RWPE2 (cell line): ENCODE measurements at regions not wholly inside any gene's neighbourhood (a gene's known extent, or its start where the extent isn't known, plus 50 kb on each side); places are given as distances from the start of the nearest gene placed in this dataset.

Experiments used
- ATAC-seq: fragments of 200-7000 bp; cut with Tn5 transposase; 3 replicates; pipeline ENCODE4 v1.9.1; 2021; ENCODE audit warnings: low read depth
- DNase-seq: peaks from one replicate; pipeline ENCODE4 v3.0.0-alpha.2; 2020; ENCODE audit warnings: low spot score
- H3K27ac ChIP-seq: fragments of 450-650 bp; 2 replicates; pipeline ENCODE4 v1.5.1; 2017; ENCODE audit warnings: mild to moderate bottlenecking; ENCODE audit not compliant: poor library complexity, severe bottlenecking
- H3K27me3 ChIP-seq: fragments of 250-450 bp; sonication (Bioruptor Pico); 2 replicates; pipeline ENCODE4 v1.5.1; 2021; ENCODE audit warnings: mild to moderate bottlenecking, moderate library complexity; ENCODE audit not compliant: insufficient read depth, poor library complexity, severe bottlenecking
- H3K36me3 ChIP-seq: fragments of 250-450 bp; sonication (Bioruptor Pico); 2 replicates; pipeline ENCODE4 v1.5.1; 2020; ENCODE audit warnings: low read depth, mild to moderate bottlenecking, moderate library complexity
- H3K4me1 ChIP-seq: fragments of 250-450 bp; sonication (Bioruptor Pico); 2 replicates; pipeline ENCODE4 v1.5.1; 2021; ENCODE audit warnings: mild to moderate bottlenecking, moderate library complexity; ENCODE audit not compliant: insufficient read depth, poor library complexity, severe bottlenecking
- H3K4me3 ChIP-seq: fragments of 250-450 bp; sonication (Bioruptor Pico); 2 replicates; pipeline ENCODE4 v1.5.1; 2021; ENCODE audit warnings: mild to moderate bottlenecking, moderate library complexity; ENCODE audit not compliant: severe bottlenecking
- H3K9me3 ChIP-seq: fragments of 250-450 bp; sonication (Bioruptor Pico); 2 replicates; pipeline ENCODE4 v1.5.1; 2021; ENCODE audit warnings: mild to moderate bottlenecking, moderate library complexity; ENCODE audit not compliant: severe bottlenecking
- CTCF ChIP-seq: fragments of 450-650 bp; IDR thresholded peaks from one replicate; pipeline ENCODE4 v1.5.1; 2017; ENCODE audit warnings: mild to moderate bottlenecking, moderate library complexity; ENCODE audit not compliant: poor library complexity, severe bottlenecking

GRCh38 chr2:200226451-200227426, 79.8 kb upstream of the SPATS2L start:
- H3K4me3 ChIP-seq, result no peak overlapping the region
- no peaks in the 10 kb centered on the region for H3K4me1 ChIP-seq
- H3K9me3 ChIP-seq, result no peaks in the 10 kb centered on the region
- no peaks in the 10 kb centered on the region for H3K27me3 ChIP-seq
- no peaks in the 10 kb centered on the region for H3K36me3 ChIP-seq
- no peak overlapping the region for H3K27ac ChIP-seq
- no peak for TF ChIP-seq CTCF
- DNase-seq, result no peak
- no peak for ATAC-seq

- Histone ChIP-seq H3K27me3 (no peaks in the 10 kb centered on the region), H3K9me3 (no peaks in the 10 kb centered on the region), H3K4me1 (no peaks in the 10 kb centered on the region), H3K4me3 (no peak overlapping the region), H3K27ac (no peak overlapping the region), H3K36me3 (no peaks in the 10 kb centered on the region)
- no peak for DNase-seq
- no peak for TF ChIP-seq CTCF
- ATAC-seq, result no peak
These were observed 75.8 kb upstream of the SPATS2L start for GRCh38 chr2:200230716-200231115.

- DNase-seq (no peak), ATAC-seq (no peak)
- H3K9me3 ChIP-seq, result no peaks in the 10 kb centered on the region
- H3K27ac ChIP-seq, result no peak overlapping the region
- no peak for TF ChIP-seq CTCF
- no peaks in the 10 kb centered on the region for H3K36me3 ChIP-seq
- no peaks in the 10 kb centered on the region for H3K4me1 ChIP-seq
- no peaks in the 10 kb centered on the region for H3K27me3 ChIP-seq
- no peak overlapping the region for H3K4me3 ChIP-seq
These were observed 71.0 kb upstream of the SPATS2L start for GRCh38 chr2:200235533-200235932.

GRCh38 chr2:200239216-200239615, 67.3 kb upstream of the SPATS2L start:
- DNase-seq, result no peak
- Histone ChIP-seq H3K9me3 (no peaks in the 10 kb centered on the region), H3K27ac (no peak overlapping the region), H3K4me1 (no peaks in the 10 kb centered on the region), H3K4me3 (no peak overlapping the region), H3K36me3 (no peaks in the 10 kb centered on the region), H3K27me3 (no peaks in the 10 kb centered on the region)
- TF ChIP-seq CTCF, result no peak
- ATAC-seq, result no peak

- Histone ChIP-seq H3K4me1 (no peaks in the 10 kb centered on the region), H3K36me3 (no peaks in the 10 kb centered on the region), H3K4me3 (no peak overlapping the region), H3K27ac (no peak overlapping the region), H3K27me3 (no peaks in the 10 kb centered on the region), H3K9me3 (no peaks in the 10 kb centered on the region)
- ATAC-seq, result no peak
- TF ChIP-seq CTCF, result no peak
- DNase-seq, result no peak
These were observed 63.9 kb upstream of the SPATS2L start for GRCh38 chr2:200242570-200242969.
